KOPT-K1 (cell line): ENCODE measurements at regions not wholly inside any gene's neighbourhood (a gene's known extent, or its start where the extent isn't known, plus 50 kb on each side); places are given as distances from the start of the nearest gene placed in this dataset.

Experiments
- H3K27ac ChIP-seq: fragments of 200-600 bp; sonication (generic); 2 replicates; pipeline ENCODE4 v1.5.1; 2016; ENCODE audit warnings: antibody characterized with exemption, mild to moderate bottlenecking, low read depth, low read length; ENCODE audit not compliant: poor library complexity, severe bottlenecking
- H3K36me3 ChIP-seq: fragments of 200-600 bp; sonication (generic); 2 replicates; pipeline ENCODE4 v1.5.1; 2017; ENCODE audit warnings: antibody characterized with exemption, mild to moderate bottlenecking, low read length, moderate library complexity; ENCODE audit not compliant: insufficient read depth
- H3K9me3 ChIP-seq: fragments of 200-600 bp; sonication (generic); 2 replicates; pipeline ENCODE4 v1.5.1; 2017; ENCODE audit warnings: antibody characterized with exemption, low read length, mild to moderate bottlenecking; ENCODE audit not compliant: insufficient read depth, poor library complexity, severe bottlenecking

DNA sequence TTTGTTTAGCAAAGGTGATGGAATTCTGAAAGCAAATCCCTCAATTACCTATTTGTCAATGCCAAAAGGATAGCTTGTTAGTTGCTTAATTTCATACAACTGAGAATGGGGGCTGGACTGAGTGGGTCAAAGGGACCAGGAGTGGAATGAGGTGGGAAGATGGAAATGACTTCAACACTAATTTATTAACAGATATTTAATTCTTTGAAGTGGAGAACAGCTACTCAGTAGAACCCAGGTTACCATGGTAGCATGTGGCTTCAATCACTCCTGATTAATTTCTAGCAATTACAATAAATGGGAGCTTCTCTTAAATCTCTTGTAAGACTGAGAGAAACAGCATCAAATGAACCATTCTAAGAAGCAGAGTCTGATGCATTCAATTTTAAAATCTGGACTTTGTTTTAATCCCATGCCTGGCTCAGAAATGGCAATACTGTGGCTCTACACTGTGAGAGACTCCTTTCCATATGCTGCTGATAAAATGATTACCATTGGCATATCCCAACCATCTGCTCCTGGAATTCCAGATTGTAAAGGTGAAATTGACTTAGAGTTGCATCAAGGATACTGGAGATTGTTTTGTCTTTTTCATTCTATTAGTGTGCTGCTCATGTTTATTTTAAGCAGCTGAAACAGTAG, 607.8 kb downstream of the SNAPC1 start:
- H3K36me3 ChIP-seq, result no peaks in the 10 kb centered on the region

DNA sequence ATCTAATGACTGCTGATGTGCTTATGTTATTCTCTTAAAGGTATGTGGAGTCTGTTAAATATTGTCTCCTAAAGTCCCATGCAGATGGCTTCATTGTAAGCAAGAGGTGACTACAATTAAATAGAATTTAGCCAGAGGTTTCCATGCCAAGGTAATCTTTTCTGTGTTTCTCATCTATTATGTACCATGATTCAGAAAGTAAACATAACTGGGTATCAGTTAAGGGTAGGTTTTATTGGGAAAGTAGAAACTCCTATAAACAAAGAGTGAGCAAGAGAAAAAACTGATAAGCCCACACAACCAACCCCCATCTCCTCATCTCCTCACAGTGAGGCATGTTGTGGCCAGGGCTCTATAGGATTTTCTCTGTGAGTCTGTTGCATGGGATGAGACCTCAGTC, 611.7 kb downstream of the SNAPC1 start:
- Histone ChIP-seq H3K36me3 (no peaks in the 10 kb centered on the region), H3K9me3 (no peaks in the 10 kb centered on the region), H3K27ac (no peak overlapping the region)

More for the DNA sequence above, 607.8 kb downstream of the SNAPC1 start:
- Histone ChIP-seq H3K27ac (no peak overlapping the region), H3K9me3 (no peaks in the 10 kb centered on the region)

DNA sequence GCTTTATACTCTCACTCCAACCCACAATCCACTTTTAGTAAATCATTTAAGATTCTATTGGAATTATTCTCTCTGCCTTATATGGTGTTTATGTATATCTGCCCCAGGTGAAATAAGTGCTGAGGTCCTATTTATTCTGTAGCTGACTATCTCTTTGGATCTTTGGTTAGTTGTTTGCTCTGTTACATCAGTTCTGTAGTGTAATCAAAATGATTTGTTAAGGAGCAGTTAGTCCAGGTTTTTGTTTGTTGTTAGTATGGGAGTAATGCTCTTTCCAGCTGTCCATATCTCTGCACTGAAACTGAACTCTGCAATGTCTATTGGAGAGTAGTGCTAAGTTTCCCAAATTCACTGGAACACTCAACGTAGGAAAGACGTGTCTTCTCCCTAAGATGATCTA, 615.8 kb downstream of the SNAPC1 start:
- Histone ChIP-seq H3K9me3 (no peaks in the 10 kb centered on the region), H3K27ac (no peak overlapping the region), H3K36me3 (no peaks in the 10 kb centered on the region)

DNA sequence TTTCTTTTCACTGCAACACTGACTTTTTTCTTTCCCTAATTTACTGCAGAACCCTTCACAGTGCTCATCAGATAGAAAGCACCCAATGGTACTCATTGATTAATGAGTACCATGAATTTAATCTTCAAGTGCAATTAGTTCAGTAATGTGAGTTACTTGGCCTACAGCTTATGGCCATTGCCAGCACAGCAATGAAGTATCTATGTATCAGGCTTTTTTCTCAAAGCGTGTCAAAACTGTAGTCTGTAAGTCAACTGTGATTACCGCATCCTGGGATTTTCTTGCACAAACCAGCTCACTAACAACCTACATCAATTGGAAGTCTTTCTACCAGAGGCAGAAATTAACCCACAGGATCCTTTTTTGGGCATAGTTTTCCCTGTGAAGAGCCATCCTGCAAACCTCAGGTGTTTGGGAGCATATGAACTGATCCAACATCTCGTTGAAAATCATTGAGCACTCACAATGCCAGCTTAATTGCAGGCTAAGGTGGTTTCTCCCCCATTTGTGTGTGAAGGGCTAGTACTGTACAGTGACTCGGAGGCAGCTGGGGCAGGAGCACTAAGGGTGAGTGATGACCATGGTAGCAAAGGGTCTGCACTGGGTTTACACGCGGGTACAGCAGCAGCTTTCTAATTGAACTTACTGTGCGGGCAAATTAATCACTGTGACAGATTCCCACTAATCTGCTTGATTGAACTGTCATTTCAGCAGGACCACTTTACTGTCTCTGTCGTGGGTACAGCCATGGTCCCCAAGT, 619.3 kb downstream of the SNAPC1 start:
- no peak overlapping the region for H3K27ac ChIP-seq
- H3K36me3 ChIP-seq, result no peaks in the 10 kb centered on the region
- H3K9me3 ChIP-seq, result no peaks in the 10 kb centered on the region

DNA sequence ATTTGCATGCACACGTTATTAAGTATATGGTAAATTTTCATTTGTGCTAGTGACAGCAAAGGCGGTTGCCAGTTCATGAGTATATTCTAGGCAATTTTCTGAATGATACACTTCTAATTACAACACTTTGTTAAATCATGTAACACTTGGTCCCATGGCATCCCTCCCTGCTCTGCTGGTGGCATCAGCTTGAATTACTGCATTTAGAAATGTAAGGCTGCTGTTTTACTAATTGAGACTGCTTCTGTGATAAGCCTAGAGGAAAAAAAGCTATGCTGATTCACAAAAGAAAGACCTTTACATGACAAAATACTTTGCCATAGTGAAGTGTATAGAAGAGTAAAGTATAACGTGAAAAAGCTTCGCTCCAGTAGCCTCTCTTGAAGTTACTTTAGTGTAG, 636.1 kb downstream of the KCNH5 start:
- H3K27ac ChIP-seq, result no peak overlapping the region
- H3K36me3 ChIP-seq, result no peaks in the 10 kb centered on the region
- H3K9me3 ChIP-seq, result no peaks in the 10 kb centered on the region

DNA sequence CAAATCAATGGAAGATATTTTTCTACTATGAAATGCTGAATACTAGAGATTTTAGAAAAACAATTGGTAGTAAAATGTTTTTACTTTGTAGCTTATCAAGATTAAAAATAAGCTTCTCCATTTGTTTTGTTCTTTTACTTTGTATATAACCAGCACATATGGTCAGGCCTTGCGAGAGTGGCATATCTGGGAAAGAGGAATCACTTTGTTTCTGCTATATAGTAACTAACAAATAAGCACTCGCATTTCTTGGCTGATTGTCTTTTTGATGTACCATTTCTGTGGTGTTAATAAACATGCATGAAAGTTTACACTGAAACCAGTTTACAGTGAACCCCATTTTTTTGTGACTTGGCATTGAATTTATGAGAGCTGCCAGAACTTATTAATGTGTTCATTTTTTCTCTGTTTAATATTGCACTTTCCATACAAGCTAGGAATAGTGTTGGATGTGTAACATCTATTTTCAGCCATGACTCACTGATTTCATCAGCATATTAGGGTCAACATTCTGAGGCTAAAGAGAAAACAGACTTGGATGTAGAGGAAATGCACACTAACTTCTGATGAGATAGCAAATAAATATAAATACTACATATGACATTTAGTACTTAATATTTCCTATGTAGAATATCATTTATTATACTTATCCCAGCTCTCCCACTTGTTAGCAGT, 635.5 kb downstream of the KCNH5 start:
- no peaks in the 10 kb centered on the region for H3K9me3 ChIP-seq
- no peaks in the 10 kb centered on the region for H3K36me3 ChIP-seq
- no peak overlapping the region for H3K27ac ChIP-seq

DNA sequence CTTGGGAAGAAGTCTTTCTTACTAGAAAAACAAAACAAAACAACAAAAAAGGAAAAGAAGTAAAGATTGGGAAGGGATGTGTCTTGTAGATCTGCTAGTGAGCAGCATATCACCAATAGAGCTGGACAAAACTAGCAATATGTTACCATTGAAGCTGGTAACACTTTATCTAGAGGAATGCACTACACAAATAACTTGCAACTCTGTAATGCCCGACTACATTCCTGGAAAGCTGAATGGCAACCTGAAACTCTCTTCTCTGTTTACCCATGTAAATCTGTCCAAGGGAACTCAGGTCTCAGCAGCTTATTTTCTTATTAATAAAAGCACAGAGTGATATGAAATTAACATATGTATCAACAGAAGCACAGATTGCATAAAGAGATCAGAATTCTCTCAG, 624.4 kb downstream of the KCNH5 start:
- no peaks in the 10 kb centered on the region for H3K36me3 ChIP-seq
- H3K9me3 ChIP-seq, result no peaks in the 10 kb centered on the region
- H3K27ac ChIP-seq, result no peak overlapping the region

DNA sequence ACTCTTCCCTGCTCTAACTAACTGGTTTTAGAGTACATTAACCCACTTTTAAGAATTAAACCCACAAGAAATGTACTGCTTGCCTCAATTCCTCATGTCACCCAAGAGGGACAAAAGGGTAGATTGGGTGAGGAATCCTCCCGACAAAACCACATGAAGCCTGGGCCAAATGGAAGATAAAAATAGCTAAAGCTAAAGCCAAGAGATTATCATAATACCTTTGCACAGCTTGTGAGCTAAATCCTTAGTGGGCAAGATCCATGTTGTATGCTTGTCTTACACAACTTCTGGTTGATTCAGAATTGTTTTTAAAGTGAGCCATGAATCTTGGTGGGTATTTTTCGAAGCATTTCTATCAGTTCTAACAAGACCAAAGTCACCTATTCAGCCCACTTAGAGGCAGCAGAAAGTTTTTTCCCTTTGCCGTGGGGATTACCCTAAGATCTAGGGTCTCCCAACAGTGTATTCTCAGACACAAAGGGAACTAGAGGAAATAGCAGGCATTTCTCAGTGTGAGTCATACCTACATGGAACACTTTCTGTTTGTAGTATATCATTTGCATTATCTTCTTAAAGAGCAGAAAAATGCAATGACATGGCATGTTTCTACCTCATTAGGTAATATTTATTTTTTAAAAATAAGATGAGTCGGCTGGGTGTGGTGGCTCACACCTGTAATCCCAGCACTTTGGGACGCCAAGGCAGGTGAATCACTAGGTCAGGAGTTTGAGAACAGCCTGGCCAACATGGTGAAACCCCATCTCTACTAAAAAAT, 616.6 kb downstream of the KCNH5 start:
- H3K36me3 ChIP-seq, result no peaks in the 10 kb centered on the region
- H3K27ac ChIP-seq, result no peak overlapping the region
- peaks cover 8% of the 10 kb centered on the region for H3K9me3 ChIP-seq

DNA sequence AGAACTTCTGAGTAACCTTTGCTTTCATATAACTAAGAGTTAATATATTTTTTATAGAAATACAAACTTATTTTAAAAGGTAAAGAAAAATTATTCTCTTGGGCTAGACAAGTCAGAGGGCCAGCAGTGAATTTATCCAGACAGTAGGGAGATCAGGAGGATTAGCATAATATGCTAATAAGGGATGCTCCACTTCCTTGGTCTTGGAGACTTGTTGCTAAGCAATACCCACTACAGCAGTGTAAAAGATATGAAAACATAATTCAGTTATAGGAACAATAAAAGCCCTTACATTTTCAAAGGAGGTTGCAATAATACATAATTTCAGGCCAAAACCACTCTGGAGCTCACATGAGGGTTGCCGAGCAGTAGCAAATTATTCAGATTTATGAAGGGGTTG, 615.6 kb downstream of the KCNH5 start:
- Histone ChIP-seq H3K9me3 (peaks cover 9% of the 10 kb centered on the region), H3K36me3 (no peaks in the 10 kb centered on the region), H3K27ac (no peak overlapping the region)

DNA sequence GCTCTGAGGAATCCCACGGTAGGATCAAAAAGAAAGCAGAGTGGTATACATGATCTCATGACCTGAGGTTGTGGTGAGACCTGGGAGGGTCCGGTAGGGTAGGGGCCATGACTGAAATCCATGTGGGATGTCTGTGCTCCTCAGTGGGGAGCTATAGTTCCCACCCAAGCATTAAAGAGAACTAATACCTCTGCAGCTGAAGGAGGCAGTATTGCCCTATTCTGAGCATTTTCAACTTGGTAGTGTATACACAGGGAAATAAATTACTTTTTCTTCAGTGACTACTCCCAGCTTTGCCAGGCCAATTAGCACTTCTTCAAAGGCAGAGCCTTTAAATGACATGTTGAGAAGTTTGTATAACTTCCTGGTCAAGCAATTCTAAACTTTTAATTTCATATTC, 613.8 kb downstream of the KCNH5 start:
- peaks cover 9% of the 10 kb centered on the region for H3K9me3 ChIP-seq
- H3K36me3 ChIP-seq, result no peaks in the 10 kb centered on the region
- H3K27ac ChIP-seq, result no peak overlapping the region

DNA sequence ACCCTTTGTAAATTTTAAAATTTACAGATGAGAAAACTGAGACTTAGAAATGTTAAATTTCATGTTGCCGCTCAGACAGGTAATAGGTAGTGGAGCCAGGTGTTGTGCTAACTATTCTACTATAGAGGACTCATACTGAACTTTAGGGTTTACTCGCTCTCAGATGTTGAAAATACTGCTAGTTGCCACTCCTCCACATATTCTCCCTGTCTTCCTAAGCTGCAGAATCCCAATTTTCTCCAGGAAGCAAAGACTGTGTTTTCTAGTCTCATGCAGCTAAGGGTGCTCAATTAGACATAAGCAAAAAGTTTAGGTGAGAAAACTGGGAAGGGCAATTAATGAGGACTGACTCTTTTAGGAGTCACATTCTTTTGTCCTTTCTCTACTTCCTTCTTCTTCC, 612.3 kb downstream of the KCNH5 start:
- Histone ChIP-seq H3K9me3 (peaks cover 9% of the 10 kb centered on the region), H3K27ac (no peak overlapping the region)

DNA sequence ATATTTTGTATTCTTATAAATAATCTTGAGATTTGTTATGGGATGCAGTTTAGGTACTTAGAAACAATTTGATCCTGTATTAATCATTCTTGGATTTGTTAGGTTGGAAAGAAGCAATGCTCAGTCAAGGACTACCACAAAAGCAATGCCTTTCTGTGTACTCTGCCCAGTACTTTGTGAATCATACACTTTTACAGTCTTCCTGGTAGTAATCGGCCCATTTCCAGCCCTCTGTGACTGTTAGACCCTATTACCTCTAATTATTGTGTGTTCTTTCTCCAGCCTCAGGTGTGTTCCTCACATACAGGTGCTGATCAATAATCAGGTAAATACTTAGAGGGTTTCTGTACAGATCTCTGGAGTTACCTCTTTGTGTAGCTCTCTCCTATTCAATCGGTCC, 609.0 kb downstream of the KCNH5 start:
- Histone ChIP-seq H3K9me3 (peaks cover 9% of the 10 kb centered on the region), H3K36me3 (no peaks in the 10 kb centered on the region), H3K27ac (no peak overlapping the region)

More for the DNA sequence above, 612.3 kb downstream of the KCNH5 start:
- no peaks in the 10 kb centered on the region for H3K36me3 ChIP-seq

DNA sequence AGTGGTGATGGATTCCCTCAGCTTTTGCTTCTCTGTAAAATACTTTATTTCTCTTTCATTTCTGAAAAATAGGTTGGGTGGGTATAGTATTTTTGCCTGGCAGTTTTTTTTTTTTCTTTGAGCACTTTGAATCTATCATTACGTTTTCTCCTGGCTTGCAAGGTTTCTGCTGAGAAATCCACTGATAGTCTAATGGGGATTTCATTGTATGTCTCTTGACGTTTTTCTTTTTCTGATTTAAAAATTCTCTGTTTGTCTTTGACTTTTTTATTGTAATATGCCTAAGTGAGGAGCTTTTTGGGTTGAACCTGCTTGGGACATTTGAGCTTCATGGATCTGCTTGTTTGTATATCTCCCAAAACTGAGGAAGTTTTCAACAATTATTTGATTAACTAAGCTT, 606.0 kb downstream of the KCNH5 start:
- H3K36me3 ChIP-seq, result no peaks in the 10 kb centered on the region
- no peaks in the 10 kb centered on the region for H3K9me3 ChIP-seq
- no peak overlapping the region for H3K27ac ChIP-seq

DNA sequence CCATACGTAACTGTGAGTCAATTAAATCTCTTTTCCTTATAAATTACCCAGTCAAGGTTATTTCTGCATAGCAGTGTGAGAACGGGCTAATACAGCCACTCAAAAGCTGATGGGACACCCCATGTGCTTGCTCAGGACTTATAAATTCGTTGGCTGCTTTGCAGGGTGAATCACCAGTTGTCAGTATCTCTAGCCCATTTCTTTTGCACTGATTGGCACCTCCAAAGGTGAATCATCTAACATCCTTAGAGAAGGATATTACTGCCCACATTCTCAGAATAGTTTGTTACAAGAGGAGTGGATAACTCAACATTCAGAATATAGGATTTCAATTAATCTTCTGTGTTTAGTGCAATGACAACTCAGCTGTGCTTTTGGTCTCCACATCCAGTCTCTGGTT, 601.5 kb downstream of the KCNH5 start:
- Histone ChIP-seq H3K36me3 (no peaks in the 10 kb centered on the region), H3K27ac (no peak overlapping the region), H3K9me3 (no peaks in the 10 kb centered on the region)

DNA sequence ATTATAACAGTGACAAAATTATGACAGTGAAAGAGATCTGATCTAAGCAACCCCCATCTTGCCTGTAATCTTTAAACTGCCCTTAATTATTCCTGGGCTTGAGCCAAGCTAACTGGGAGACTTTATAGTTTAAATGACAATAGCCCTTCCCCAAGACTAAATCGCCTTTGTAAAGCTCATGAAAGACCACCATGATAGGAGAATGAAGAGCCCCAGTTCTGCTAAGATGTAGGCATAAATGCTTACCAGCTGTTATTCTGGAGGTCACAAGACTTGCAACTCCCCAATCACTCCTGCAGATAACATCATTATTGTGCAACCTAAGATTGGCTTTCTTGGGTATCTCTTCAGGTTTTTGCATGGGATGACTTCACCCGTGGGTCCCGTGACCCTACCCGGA, 599.7 kb downstream of the KCNH5 start:
- Histone ChIP-seq H3K27ac (no peak overlapping the region), H3K9me3 (no peaks in the 10 kb centered on the region), H3K36me3 (no peaks in the 10 kb centered on the region)
